HG02623 (cell line): ENCODE measurements at regions not wholly inside any gene's neighbourhood (a gene's known extent, or its start where the extent isn't known, plus 50 kb on each side); places are given as distances from the start of the nearest gene placed in this dataset.
"Not testable (repeated sequence)": the region's sequence is repeated elsewhere in the genome, so short reads cannot be mapped to it uniquely, and the experiment has no call there.

ENCODE experiments used
- ATAC-seq: cut with Tn5 transposase; IDR thresholded peaks from one replicate; pipeline ENCODE4 v1.9.1; 2021; ENCODE audit warnings: moderate library complexity; ENCODE audit not compliant: unreplicated experiment

DNA sequence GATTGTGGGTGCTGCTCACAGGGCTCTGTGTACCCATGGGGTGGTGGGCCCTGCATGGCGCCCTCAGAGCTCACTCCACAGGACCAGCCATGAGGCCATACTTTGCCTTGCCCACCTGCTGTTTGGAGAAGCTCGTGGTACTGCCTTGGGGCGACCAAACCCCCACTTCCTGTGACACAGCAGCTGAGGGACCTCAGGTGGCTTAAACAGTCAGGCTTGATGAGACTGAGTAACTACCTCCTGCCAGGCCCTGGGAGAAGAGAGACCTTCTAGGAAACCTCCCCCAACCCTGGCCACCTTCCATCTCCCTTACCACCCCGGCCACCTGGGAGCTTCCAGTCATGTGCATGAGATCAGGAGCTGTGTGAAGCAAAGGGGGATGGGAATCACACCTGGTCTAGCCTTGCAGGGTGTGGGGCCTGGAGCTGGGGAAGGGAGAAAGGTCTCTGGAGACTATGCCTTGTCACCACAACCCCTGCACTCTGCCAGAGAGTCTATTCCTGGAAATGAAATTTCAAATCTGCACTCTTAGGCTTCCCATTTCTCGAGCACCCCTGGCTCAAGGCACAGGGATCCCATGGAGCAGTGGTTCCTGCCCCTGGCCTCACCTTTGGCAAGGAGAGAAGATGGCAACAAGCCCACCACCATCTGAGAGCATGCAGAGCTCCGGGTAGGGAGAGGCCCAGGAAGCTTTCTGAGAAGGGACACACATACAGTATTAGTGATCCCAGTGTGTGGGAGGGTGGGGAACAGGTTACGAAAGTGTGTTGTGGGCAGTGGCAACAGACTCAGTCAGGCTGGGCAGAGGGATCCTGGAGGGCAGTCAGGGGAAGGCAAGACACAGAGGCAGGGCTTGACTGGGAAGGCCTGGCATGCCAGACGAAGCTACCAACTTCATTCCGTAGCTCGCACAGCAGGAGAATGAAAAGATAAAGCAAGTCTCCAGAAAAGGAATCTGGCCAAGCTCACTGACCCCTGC, 125.0 kb downstream of the URI1 start:
- ATAC-seq: no peak

DNA sequence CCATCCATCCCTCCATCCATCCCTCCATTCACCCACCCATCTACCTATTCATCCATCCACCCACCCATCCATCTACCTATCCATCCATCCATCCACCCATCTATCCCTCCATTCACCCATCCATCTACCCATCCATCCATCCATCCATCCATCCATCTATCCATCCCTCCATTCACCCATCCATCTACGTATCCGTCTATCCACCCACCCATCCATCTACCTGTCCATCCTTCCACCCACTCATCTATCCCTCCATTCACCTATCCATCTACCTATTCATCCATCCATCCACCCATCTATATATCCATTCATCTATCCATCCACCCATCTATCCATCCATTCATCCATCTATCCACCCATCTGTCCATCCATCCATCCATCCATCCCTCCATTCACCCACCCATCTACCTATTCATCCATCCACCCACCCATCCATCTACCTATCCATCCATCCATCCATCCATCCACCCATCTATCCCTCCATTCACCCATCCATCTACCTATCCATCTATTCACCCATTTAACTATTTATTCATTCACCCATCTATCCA, 126.0 kb downstream of the URI1 start:
- ATAC-seq: not testable (repeated sequence)

DNA sequence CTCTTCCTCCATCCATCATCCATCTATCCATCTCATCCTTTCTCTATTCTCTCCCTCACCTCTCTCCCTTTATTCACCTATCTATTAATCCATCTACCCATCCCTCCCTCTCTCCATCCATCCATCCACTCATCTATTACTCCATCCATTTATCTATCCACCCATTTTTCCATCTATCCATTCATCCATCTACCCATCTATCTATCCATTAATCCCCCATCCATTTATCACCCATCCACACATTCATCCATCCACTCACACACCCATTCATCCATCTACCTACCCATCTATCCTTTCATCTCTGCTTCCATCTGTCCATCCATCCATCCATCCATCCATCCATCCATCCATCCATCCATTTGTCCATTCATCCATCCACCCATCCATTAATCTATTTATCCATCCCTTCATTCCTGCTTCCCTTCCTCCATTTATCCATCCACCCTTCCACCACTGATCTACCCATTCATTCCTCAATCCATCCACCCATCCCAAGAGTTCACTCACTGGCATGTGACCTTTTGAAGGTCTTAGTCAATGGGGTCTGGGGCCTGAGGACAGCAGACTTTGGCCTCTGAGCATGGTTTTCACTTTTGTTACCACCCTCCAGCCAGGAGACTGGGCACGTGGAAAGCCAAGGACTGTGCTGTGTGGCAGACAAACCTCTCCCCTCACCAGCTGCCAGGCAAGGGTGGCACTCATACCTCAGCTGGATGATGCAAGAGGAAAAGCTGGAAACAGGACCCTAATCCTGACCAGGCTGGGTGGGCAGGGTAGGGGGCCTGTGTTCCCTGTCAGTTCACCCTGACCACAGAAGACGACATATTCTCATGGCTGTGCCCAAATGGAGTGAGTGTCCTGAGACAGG, 126.7 kb downstream of the URI1 start:
- no peak for ATAC-seq

DNA sequence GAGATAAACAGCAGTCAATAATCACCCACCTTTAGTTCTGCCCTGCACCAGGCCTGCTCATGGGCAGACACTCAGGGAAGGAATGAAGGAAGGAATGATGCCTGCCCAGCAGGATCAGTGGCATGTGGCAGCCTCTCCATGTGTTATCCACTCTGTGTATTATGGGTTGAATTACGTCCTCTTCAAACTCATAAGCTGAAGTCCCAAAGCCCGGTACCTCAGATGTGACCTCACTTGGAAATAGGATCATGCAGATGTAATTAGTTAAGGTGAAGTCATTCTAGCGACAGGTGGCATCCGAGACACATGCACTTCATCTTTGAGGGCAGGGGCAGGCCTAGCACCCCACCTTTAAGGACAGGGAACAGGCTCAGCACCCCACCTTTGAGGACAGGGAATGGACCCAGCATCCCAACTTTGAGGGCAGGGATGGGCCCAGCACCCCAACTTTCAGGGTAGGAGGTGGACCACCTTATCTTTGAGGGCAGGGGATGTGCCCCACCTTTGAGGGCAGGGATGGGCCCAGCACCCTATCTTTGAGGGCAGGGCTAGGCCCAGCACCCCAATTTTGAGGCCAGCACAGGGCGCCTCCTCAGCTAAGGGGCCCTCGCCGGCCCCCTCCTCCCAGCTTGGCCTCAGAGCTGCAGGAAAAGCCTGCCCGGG, 127.6 kb downstream of the URI1 start:
- ATAC-seq: no peak

DNA sequence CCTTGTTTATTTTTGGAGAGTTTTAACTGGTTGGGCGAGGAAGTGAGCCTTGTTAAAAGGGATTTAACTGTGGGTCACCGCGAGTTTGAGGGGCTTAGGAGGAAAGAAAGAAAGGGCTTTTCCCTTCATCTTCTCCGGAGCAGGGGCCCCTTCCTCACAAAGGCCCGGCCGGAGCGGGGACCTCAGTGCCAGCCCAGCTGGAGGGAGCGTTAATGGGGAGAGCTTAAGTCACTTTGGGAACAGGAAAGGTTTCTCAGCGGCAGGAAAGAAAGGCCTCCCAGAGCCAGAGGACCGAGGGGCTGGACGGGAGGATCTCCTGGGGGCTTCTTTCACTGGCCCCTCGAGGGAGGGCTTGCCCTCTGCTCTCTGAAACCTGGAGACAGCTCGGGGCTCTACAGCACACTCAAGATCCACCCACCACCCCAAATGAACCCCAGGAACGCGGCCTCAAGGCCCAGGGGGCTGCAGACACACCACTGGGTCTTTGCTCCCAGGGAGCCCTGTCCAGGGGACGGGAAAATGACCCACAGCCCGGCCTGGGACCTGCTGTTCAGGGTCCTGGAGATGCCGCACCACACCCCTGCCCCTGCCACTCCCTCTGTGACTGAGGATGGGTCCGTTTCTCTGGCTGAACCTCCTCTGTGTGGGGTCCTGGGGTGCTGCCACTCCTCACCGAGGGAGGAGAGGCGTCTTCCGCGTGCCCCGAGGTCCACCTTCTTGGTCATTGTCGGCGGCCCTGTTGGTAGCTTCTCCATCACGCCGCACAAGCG, 128.3 kb downstream of the URI1 start:
- no peak for ATAC-seq

DNA sequence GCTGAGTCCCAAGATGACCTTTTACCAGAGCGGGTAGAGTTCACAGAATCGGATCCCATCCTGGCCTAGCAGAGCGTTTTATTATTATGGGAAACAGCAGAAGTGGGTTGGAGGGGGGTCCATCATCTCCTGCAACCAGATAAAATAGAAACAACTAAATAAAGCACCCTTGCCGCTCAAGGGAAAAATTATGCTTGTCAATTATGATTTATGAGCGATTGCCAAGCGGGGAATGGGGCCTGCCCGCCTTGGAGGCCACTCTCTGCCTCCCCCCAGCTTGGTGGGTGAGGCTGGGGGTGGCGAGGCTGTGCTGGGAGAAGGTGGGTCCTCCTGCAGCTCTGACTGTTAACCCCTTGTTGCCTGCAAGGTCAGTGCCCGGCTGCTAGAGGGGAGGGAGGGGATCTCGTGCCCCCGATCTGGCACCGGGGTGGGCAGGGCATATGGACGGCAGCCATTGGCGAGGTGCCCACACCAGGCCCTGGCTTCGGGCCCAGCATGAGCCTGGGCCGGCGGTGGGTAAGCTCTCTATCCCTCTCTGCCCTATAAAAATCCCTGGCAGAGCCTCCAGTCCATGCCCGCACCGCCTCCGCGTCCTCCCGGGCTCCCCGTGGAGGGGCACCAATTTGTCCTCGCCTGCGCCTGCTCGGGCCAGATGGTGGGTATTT, 129.1 kb downstream of the URI1 start:
- ATAC-seq: no peak

DNA sequence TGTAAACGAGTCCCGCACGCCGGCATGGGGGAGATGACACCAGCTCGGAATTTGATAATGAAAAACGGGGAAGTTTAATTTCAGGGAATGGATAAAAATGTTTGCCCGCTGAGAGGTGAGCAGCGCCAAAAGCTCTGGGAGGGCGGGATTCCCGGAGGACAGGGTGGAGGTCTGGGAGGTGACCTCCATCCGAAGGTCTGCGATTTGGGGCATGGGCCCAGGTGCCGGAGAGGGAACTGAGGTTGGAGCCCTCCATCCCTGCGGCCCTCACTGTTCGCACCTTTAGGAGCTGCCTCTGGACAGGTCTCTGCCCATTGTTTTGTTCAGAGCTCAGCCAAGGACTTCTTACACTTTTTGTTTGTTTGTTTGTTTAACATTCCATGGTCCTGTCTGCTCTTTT, 129.8 kb downstream of the URI1 start:
- ATAC-seq: no peak

DNA sequence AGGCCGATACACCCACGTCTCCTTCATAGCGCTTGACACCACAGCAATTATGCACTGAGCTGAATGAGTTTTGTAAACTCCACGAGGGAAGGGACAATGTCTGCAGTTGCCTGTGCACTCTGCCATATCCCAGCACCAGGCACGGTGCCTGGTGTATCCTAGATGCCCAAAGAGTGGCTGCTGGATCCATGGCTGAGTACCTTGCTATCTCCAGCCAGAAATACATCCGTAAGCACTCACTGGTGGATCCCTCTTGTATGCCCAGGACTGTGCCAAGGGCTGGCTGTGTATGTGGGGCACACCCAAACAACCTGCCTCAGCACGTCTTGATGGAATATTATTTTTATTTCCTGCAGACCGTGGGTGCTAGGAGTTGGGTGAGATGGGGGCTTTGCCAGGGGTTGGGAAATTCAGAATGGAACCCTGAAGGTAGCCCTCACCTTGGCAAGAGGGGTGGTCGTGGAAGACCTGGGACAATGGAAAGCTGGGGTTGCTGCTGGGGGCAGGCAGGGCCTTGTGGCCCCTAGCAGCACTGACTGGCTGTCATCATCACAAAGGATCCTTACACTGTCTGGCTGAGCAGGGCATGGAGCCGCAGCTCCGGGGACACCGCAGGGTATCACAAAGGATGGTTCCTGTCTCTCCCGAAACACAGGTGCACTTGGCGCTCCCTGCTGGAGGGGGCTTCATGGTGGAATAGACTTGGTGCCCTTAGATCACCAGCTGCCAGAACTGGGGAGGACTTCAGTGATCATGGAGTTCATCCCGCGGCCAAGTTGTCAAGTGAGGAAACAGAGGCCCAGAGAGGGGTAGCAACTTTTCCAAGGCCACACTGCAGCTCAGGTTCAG, 131.3 kb downstream of the URI1 start:
- no peak for ATAC-seq

DNA sequence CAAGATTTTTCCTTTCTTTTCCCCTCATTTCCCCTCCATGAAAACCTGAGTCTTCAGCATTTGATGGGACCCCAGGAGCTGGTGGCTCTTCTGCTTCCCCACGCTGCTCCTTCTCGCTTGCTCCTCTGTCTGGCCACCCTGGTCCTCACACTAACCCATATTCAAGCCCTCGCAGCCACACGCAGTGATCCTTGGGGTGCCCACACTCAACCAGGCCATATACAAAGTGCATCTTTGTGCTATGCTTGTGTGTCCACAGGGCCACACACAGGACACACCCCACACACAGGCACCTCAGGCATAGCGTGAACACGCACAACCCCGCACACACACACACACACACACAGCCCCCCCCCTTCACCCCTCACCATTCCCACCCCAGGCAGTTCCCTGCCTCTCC, 132.1 kb downstream of the URI1 start:
- ATAC-seq: no peak

DNA sequence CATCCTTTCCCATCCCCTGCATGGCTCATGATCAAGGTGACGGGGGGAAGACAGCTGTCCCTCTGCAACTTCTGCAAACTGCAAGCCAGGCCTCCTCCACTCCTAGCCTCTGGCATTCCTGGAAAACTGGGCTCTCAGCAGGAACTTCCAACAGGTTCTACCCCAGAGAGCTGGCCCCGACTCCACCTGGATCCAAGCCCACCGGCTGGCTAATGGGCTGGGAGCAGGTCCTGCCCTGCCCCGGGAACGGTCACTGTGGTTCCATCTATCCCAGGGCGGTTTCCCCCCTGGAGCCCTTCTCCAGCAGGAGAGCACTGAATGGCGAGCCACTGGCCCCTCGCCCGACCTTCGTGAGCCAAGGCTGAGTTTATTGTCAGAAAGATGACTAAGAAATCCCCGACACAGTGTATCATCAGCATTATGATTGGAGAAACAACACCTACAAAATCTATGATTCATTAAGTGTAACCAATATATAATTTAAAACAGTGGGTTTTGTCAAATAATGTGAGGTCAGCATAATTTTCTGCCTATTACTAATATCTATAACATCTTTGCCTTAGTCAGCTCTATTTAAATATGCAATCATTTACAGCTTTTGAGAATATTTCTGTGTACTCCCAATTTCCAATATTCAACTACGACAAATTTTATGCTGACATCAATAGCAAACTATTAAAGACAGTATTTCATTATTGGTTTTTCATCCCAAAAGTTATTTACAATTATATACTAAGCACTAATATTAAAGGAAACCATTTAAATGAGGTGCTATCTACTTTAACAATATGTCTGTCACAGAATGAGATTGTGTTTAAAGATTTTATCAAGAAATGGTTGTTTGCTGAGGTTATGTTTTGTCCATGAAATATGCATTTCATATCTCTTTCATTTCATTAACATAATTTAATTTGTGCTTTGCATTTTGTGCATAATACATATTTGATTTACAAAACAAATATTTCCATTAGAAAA, 133.0 kb downstream of the URI1 start:
- no peak for ATAC-seq

DNA sequence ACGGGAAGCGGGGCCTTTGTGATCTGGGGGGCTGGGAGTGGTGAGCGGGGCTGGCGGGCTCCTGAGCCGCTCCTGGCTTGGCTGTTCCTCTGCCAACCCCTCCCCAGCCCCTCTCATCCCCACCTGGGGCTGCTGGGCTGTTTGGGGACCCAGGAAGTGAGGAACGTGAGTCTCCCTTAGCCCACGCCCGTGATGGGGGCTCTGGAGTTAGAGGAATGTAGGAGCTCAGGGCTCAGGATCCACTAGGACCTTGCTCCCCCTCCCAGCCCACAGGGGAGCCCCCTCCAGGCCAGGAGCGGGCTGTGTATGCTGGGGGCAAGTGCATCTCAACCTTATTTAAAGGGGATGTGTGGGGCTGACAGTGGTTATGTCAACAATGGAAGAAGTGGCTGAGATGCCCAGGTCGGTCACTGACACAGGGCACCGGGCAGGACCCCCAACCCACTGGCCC, 134.1 kb downstream of the URI1 start:
- ATAC-seq: no peak

DNA sequence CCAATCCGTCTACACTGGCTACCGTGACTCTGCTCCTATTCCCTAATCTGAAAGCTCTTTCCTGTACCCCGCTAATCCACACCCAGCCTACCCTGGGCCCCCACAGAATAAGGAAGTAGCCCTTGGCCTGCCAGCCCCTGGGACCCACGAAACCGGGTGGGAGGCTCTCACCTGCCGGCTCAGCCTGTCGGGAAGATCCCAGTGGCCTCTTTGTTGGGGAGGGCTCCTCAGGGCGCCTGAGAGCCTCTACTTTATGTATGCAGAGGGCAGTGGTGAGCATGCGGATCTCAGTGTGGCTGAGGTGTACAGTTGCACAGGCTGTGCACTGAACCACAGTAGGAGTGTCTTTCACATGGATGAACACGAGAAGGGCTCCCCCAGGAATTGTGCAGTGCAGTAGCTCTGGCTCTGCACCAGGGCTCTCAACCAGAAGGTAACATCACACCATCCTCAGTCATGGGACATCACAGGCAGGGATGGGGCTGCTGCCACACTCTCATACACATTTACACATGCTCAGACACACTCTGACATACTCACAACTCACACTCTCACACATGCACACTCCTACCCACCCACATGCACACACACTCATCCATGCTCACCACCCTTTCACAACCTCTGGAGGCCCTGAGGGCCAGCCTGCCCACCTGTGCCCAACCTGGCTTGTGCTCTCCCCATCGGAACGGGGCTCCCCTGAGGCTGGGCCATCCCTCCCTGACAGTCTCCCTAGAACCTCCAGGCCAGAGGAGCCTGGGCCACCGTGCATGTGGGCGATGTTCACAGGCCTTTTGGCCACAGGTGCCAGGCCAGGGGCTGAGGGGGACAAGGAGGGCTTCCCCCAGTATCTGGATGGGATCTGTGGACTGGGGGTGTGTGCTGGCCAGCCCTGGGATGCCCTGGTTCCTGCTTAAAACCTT, 135.0 kb downstream of the URI1 start:
- ATAC-seq: no peak

DNA sequence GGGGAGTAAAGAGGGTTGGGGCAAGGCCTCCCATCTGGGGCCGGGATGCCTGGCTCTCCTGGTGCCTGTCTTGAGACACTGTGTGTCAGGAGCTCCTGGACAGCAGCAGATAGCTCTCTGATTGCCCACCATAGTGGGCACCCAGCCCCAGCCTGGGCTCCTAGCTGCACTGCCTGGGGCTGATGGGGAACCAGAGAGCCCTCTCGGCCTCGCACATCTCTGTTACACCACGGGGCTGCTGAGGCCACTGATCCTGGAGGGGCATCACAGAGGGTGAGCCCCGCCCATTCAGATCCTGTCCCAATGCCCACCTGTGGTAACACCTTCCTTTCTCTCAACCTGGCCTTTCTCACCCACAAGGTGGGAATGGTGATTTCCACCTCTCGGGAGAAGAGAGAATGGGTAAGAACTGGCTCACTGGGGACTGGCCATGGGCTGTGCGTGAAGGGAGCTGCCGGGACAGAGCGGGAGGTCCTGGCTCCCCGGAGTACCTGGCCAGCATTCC, 135.9 kb downstream of the URI1 start:
- ATAC-seq: no peak

DNA sequence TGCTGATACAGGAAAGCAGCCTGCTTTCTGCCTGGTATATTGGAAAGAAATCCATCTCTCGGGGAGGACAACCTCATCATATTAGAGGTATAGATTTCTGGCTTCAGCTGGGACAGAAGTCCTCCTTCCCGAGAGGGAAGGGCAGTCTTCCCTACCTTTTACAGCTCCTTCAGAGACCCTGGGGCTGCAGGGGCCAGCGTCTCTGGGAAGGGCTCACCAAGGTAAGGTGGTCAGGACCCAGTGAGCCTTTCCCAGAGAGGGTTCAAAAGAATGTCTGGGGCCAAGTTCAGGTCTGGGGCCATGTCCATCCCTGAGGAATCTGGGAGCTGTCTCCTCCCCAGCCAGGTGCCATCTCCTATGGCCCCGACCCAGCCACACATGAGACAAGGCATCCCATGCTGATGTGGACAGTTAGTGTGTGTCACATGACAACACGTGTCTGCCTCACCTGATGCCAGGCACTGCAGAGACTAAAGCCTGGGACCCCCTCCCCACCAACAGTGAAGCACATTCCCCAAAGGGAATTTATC, 136.4 kb downstream of the URI1 start:
- ATAC-seq: no peak

DNA sequence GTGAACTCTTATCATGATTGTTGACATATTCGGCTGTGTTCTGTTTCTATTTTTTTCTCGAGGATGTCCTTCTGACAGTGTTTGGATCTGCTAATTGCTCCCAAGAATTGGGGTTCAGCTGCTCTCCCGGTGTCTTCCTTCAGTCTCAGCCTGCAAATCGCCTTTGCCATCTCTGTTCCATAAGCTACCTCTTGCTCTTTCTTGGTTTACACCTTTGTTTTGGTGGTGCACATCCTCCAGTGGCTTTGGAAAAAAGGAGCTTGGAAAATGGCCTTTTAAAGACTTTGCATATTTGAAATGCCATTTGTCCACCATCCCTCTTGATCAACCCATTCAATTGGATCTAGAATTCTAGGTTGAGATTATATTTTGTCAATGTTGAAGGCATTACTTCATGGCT, 137.2 kb downstream of the URI1 start:
- no peak for ATAC-seq

DNA sequence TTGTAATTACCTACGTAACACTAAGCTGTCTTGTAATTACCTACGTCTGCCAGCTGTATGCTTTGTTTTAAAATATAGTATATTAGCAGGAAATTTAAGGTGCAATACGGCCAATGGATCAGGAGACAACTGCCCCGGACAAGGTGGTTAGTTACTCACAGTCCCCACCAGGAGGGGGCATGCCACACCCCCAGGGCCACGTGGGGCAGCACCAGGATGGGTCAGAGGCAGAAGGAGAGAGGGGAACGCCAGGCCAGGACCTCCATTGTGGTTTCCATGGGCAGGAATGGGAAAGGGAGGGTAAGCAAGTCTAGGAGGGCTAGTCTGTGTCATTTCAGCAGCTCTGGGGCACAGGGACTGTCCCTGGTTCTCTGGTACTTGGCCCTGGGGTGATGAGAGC, 140.1 kb downstream of the URI1 start:
- no peak for ATAC-seq
